ENCODE measurements at regions not wholly inside any gene's neighbourhood (a gene's known extent, or its start where the extent isn't known, plus 50 kb on each side); places are given as distances from the start of the nearest gene placed in this dataset.
"Not testable (repeated sequence)": the region's sequence is repeated elsewhere in the genome, so short reads cannot be mapped to it uniquely, and the experiment has no call there.

DNA sequence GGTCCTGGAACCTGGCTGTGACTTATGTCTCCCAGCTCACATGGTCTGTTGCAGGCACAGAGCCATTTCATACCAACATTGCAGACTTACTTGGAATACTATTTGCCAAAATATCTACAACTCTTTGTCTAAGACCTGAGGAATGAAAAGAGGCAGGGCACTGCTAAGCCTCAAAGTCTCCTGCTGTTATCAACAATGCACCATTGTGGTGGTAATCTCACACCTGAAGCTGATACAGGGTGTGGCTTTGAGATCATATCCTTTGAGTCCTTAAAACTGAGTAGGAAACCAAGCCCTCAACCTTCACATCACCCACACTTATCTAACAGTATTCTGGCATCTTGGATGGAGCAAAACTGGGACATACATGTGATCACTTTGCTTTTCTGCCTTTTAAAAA is 782.0 kb downstream of the EPHA3 start:
- TF ChIP-seq, protein P1, sequence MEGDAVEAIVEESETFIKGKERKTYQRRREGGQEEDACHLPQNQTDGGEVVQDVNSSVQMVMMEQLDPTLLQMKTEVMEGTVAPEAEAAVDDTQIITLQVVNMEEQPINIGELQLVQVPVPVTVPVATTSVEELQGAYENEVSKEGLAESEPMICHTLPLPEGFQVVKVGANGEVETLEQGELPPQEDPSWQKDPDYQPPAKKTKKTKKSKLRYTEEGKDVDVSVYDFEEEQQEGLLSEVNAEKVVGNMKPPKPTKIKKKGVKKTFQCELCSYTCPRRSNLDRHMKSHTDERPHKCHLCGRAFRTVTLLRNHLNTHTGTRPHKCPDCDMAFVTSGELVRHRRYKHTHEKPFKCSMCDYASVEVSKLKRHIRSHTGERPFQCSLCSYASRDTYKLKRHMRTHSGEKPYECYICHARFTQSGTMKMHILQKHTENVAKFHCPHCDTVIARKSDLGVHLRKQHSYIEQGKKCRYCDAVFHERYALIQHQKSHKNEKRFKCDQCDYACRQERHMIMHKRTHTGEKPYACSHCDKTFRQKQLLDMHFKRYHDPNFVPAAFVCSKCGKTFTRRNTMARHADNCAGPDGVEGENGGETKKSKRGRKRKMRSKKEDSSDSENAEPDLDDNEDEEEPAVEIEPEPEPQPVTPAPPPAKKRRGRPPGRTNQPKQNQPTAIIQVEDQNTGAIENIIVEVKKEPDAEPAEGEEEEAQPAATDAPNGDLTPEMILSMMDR (IDR thresholded peaks at IDR 0.05; ENCODE audit: insufficient read depth, missing control alignments): no peak
- no peak for DNase-seq (ENCODE audit: insufficient read length, low spot score)
- no peak for FAIRE-seq

DNA sequence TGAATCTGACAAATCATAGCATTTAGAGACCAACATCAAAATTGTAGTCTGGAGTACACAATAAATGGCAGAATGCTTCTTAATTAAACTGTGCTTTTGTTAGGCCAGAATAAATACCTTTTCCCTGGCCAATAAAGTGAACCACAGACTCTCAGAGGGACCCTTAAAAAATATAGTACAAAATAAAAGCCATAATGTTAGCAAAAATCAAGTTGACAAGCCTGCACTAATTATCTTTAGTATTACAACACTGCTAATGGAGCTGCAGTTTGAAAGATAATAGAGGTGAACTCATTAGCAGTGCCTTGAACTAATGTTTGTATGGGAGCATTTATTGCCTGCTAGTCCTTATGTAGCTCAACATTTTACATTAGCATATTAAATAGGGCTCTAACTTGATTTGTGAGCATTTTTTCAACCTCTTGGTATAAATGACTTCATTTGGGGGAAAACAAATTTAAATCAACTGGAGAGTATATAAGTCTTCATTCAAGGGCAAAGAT is 801.3 kb downstream of the EPHA3 start:
- TF ChIP-seq, protein P1 (IDR thresholded peaks at IDR 0.05; ENCODE audit: insufficient read depth, missing control alignments): no peak
- no peak for FAIRE-seq
- no peak for DNase-seq (ENCODE audit: insufficient read length, low spot score)

DNA sequence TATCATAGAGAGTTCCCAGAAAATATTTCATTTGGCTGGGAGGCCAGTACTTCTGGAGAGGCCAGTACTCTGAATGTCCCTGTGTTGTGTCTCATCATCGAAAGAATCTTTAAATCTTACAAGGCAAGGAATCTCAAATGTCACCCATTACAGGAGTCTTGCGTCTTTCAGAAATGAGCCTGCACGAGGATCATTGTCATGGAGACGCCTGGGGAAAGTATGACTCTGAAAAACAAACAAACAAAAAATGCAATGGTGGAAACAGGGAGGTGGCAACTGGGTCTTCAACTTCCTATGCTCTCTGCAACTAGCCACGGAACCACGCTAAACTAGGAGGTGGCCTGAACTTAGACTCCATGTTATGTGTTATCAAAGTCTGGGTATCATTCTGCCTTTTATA is 804.6 kb downstream of the EPHA3 start:
- DNase-seq (ENCODE audit: insufficient read length, low spot score): no peak
- FAIRE-seq: no peak
- TF ChIP-seq, protein P1 (IDR thresholded peaks at IDR 0.05; ENCODE audit: insufficient read depth, missing control alignments): no peak

DNA sequence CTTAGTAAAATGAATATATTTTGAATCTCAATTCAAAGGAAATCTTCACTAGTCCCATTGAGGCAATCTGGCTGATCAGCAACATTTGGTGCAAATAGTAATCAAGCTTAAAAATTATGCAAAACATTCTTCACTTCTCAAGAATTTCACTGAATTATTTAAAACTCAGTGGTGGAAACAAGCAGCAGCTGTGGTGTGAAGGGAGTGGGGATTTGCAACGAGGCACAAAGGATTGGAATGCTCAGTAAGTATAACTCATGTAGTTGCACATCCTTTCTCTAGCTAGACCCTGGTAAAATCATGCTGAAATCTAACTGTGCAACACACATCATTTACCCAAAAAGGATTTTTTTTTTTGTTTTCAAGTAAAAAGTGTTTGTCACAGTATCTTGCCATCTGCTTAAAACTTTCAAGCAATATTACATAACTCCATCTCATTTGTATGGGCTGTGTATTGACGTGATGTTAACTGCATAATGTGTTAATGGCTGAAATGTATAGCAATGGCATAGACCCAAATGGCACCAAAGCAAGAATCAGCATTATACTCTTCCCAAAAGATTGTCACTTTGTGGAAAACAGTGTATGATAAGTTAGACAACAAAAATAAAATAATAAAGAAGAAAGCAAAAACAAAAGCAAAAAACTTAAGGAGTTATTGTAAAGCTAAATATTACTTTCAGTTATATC is 816.6 kb downstream of the EPHA3 start:
- no peak for FAIRE-seq
- TF ChIP-seq, protein P1 (IDR thresholded peaks at IDR 0.05; ENCODE audit: insufficient read depth, missing control alignments): no peak
- no peak for DNase-seq (ENCODE audit: insufficient read length, low spot score)

DNA sequence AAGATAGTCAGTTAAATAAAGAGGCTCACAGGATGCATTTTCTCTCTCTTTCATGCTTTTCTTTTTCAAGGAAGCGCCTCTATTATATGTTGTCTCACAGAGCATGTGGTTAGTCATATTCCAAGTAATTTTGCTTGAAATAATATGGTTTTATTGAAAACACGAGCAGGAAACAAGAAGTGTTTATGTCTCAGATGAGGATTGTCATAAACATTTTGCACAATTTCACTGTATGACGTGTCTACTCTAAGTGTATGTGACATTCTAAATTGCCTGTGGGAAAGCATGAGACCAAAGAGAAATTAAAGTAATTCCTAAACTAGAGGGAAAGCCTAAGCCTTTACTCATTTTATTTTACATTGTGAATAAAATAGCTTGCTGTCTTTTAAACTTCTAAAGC is 818.6 kb downstream of the EPHA3 start:
- FAIRE-seq (no peak), DNase-seq (ENCODE audit: insufficient read length, low spot score) (no peak)
- TF ChIP-seq, protein P1 (IDR thresholded peaks at IDR 0.05; ENCODE audit: insufficient read depth, missing control alignments): no peak

DNA sequence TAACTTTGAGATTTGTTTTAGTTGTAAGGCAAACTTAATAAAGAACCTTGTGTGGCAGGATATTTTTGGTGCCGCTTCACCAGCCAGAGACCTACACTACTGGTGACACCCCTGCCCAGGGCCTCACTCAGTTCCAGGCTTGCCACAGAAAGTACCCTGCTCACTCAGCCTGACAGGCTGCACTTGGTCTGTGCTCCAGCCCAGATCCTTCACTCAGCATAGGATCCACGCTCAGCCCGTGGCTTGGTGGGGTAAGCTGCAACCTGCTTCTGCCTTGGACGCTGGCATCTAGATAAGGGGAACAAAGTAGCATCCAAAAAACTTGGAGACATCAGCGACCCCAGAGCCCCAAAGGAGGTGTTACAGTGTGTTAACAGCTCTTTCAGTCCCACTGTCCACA is 825.5 kb downstream of the EPHA3 start:
- TF ChIP-seq, protein P1 (IDR thresholded peaks at IDR 0.05; ENCODE audit: insufficient read depth, missing control alignments): no peak
- DNase-seq (ENCODE audit: insufficient read length, low spot score) (no peak), FAIRE-seq (no peak)

DNA sequence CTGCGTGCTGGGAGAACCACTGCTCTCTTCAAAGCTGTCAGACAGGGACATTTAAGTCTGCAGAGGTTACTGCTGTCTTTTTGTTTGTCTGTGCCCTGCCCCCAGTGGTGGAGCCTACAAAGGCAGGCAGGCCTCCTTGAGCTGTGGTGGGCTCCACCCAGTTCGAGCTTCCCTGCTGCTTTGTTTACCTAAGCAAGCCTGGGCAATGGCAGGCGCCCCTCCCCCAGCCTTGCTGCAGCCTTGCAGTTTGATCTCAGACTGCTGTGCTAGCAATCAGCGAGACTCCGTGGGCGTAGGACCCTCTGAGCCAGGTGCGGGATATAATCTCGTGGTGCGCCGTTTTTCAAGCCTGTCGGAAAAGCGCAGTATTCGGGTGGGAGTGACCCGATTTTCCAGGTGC is 837.0 kb downstream of the EPHA3 start:
- DNase-seq (ENCODE audit: insufficient read length, low spot score): not testable (repeated sequence)

More for the DNA sequence above, 837.0 kb downstream of the EPHA3 start:
- FAIRE-seq: not testable (repeated sequence)

Measured in D721Med (cell line).